H9 (cell line): ENCODE measurements at regions not wholly inside any gene's neighbourhood (a gene's known extent, or its start where the extent isn't known, plus 50 kb on each side); places are given as distances from the start of the nearest gene placed in this dataset.

Experiments
- DNase-seq: peaks from one replicate; pipeline ENCODE4 v3.0.0-alpha.2; 2017
- H2AFZ ChIP-seq: one replicate; pipeline ENCODE4 v1.6.1; 2013; ENCODE audit warnings: mild to moderate bottlenecking, low read length, control low read depth, moderate library complexity
- H2AK5ac ChIP-seq: 2 replicates; pipeline ENCODE4 v1.6.1; 2013; ENCODE audit warnings: low read length, control low read depth, mixed read lengths; ENCODE audit not compliant: insufficient read length
- H2BK120ac ChIP-seq: one replicate; pipeline ENCODE4 v1.6.1; 2013; ENCODE audit warnings: low read depth, mild to moderate bottlenecking, low read length, control low read depth, inconsistent platforms; ENCODE audit not compliant: poor library complexity, severe bottlenecking
- H2BK12ac ChIP-seq: 2 replicates; pipeline ENCODE4 v1.6.1; 2013; ENCODE audit warnings: low read length, control low read depth, mixed read lengths, low read depth; ENCODE audit not compliant: insufficient read length
- H2BK15ac ChIP-seq: 2 replicates; pipeline ENCODE4 v1.6.1; 2013; ENCODE audit warnings: low read depth, low read length, control low read depth
- H2BK20ac ChIP-seq: one replicate; pipeline ENCODE4 v1.6.1; 2013; ENCODE audit warnings: low read depth, mild to moderate bottlenecking, low read length, control low read depth, inconsistent platforms; ENCODE audit not compliant: poor library complexity, severe bottlenecking
- H2BK5ac ChIP-seq: 2 replicates; pipeline ENCODE4 v1.6.1; 2013; ENCODE audit warnings: low read length, control low read depth, mixed read lengths; ENCODE audit not compliant: insufficient read length
- H3K14ac ChIP-seq: 2 replicates; pipeline ENCODE4 v1.6.1; 2013; ENCODE audit warnings: low read length, control low read depth; ENCODE audit not compliant: insufficient read depth
- H3K18ac ChIP-seq: 2 replicates; pipeline ENCODE4 v1.6.1; 2013; ENCODE audit warnings: low read depth, mild to moderate bottlenecking, mixed read lengths, low read length, control low read depth; ENCODE audit not compliant: insufficient read length
- H3K23ac ChIP-seq: 2 replicates; pipeline ENCODE4 v1.6.1; 2013; ENCODE audit warnings: low read length, control low read depth, mixed read lengths, low read depth; ENCODE audit not compliant: insufficient read length
- H3K23me2 ChIP-seq: 2 replicates; pipeline ENCODE4 v1.6.1; 2013; ENCODE audit warnings: low read depth, mild to moderate bottlenecking, mixed read lengths, low read length, control low read depth; ENCODE audit not compliant: insufficient read length, poor library complexity, severe bottlenecking
- H3K27ac ChIP-seq: 2 replicates; pipeline ENCODE4 v1.5.1; 2013; ENCODE audit warnings: low read length, control low read depth, mixed read lengths, low read depth; ENCODE audit not compliant: insufficient read length
- H3K27me3 ChIP-seq: 2 replicates; pipeline ENCODE4 v1.6.1; 2013; ENCODE audit warnings: low read length, control low read depth, inconsistent platforms; ENCODE audit not compliant: insufficient read depth
- H3K4ac ChIP-seq: 2 replicates; pipeline ENCODE4 v1.6.1; 2013; ENCODE audit warnings: low read depth, mild to moderate bottlenecking, control low read depth, inconsistent platforms, low read length, moderate library complexity
- H3K4me1 ChIP-seq: 2 replicates; pipeline ENCODE4 v1.6.1; 2013; ENCODE audit warnings: low read length, control low read depth, inconsistent platforms; ENCODE audit not compliant: insufficient read depth
- H3K4me2 ChIP-seq: 2 replicates; pipeline ENCODE4 v1.6.1; 2013; ENCODE audit warnings: low read length, control low read depth, mixed read lengths; ENCODE audit not compliant: insufficient read length, insufficient read depth
- H3K56ac ChIP-seq: 2 replicates; pipeline ENCODE4 v1.6.1; 2013; ENCODE audit warnings: low read depth, mild to moderate bottlenecking, mixed read lengths, low read length, control low read depth; ENCODE audit not compliant: insufficient read length
- H3K79me1 ChIP-seq: 2 replicates; pipeline ENCODE4 v1.6.1; 2013; ENCODE audit warnings: low read depth, mild to moderate bottlenecking, moderate library complexity, low read length, control low read depth, inconsistent platforms; ENCODE audit not compliant: insufficient read depth, poor library complexity, severe bottlenecking
- H3K79me2 ChIP-seq: 2 replicates; pipeline ENCODE4 v1.6.1; 2013; ENCODE audit warnings: low read length, control low read depth, inconsistent platforms; ENCODE audit not compliant: insufficient read depth
- H3K9ac ChIP-seq: 2 replicates; pipeline ENCODE4 v1.6.1; 2013; ENCODE audit warnings: low read length, control low read depth, mixed read lengths; ENCODE audit not compliant: insufficient read length; ENCODE audit errors: extremely low read depth
- H3K9me3 ChIP-seq: one replicate; pipeline ENCODE4 v1.6.1; 2013; ENCODE audit warnings: low read depth, low read length, inconsistent platforms; ENCODE audit not compliant: control insufficient read depth
- H3T11ph ChIP-seq: one replicate; pipeline ENCODE4 v1.6.1; 2013; ENCODE audit warnings: mild to moderate bottlenecking, low read length, control low read depth, inconsistent platforms
- H4K20me1 ChIP-seq: one replicate; pipeline ENCODE4 v1.6.1; 2013; ENCODE audit not compliant: control insufficient read depth, insufficient read length, insufficient read depth
- H4K5ac ChIP-seq: 2 replicates; pipeline ENCODE4 v1.6.1; 2013; ENCODE audit warnings: low read depth, mild to moderate bottlenecking, mixed read lengths, low read length, control low read depth; ENCODE audit not compliant: insufficient read length
- H4K8ac ChIP-seq: replicated peaks from 2 replicates; pipeline ENCODE4 v1.6.1; 2013; ENCODE audit warnings: low read length, control low read depth, mixed read lengths, low read depth; ENCODE audit not compliant: insufficient read length
- H4K91ac ChIP-seq: 2 replicates; pipeline ENCODE4 v1.6.1; 2013; ENCODE audit warnings: low read depth, mild to moderate bottlenecking, moderate library complexity, mixed read lengths, low read length, control low read depth; ENCODE audit not compliant: insufficient read length
- H3K27ac Mint-ChIP-seq, 3 experiments: 2 replicates in 2 of 3; 3 replicates in 1 of 3; pipeline ENCODE4 v1.8.0; 2020 to 2021; ENCODE audit warnings: mixed read lengths in 3 of 3, mild to moderate bottlenecking in 1 of 3, moderate library complexity in 1 of 3
- H3K27me3 Mint-ChIP-seq: 2 replicates; pipeline ENCODE4 v1.8.0; 2021; ENCODE audit warnings: low read depth, mild to moderate bottlenecking, moderate library complexity, mixed read lengths
- H3K36me3 Mint-ChIP-seq, 3 experiments: 2 replicates in 2 of 3; 3 replicates in 1 of 3; pipeline ENCODE4 v1.8.0; 2020 to 2021; ENCODE audit warnings: low read depth in 3 of 3, mixed read lengths in 3 of 3; ENCODE audit not compliant: insufficient read depth in 1 of 3
- H3K4me1 Mint-ChIP-seq, 2 experiments: 2 replicates each; pipeline ENCODE4 v1.8.0; 2020; ENCODE audit warnings: mixed read lengths in 2 of 2
- H3K4me3 Mint-ChIP-seq, 2 experiments: 2 replicates in 1 of 2; 3 replicates in 1 of 2; pipeline ENCODE4 v1.8.0; 2020 to 2021; ENCODE audit warnings: mild to moderate bottlenecking in 2 of 2, mixed read lengths in 2 of 2, moderate library complexity in 1 of 2
- H3K9me3 Mint-ChIP-seq, 2 experiments: 2 replicates in 1 of 2; 3 replicates in 1 of 2; pipeline ENCODE4 v1.8.0; 2020; ENCODE audit warnings: mild to moderate bottlenecking in 2 of 2, mixed read lengths in 2 of 2, moderate library complexity in 1 of 2
- CTCF ChIP-seq: fragments of 200-600 bp; sonication (generic); conservative IDR thresholded peaks from 3 replicates; pipeline ENCODE4 v1.8.0; 2021; ENCODE audit warnings: antibody characterized with exemption, mild to moderate bottlenecking
- WGBS: extraction: QIAGEN DNeasy Blood & Tissue Kit; methylation state at CpG from one replicate; pipeline ENCODE4 v1.1.7; 2013; ENCODE audit warnings: missing lambda C conversion rate, low lambda C conversion rate, mixed read lengths; ENCODE audit not compliant: insufficient read length; ENCODE audit errors: extremely low coverage; 5-methylcytosine and 5-hydroxymethylcytosine counted together

- no peaks in the 10 kb centered on the region for H3K27me3 ChIP-seq
- Mint-ChIP-seq H3K27me3 (no peaks in the 10 kb centered on the region; the same call in 1 of the 2 replicates), H3K27ac (0 out of 7 replicates have a peak overlapping the region, but pooled peaks of 1 of the 3 experiments have one; percentile 24), H3K9me3 (no peaks in the 10 kb centered on the region), H3K4me1 (peaks cover 26 to 40% of the 10 kb centered on the region in 2 experiments), H3K4me3 (no peak overlapping the region), H3K36me3 (no peaks in the 10 kb centered on the region)
- no peak overlapping the region for H3K27ac ChIP-seq
- no peak overlapping the region for H2AK5ac ChIP-seq
- H3K18ac ChIP-seq, result no peak overlapping the region
- H2BK15ac ChIP-seq, result no peak overlapping the region
- no peak overlapping the region for H2AFZ ChIP-seq
- no peak overlapping the region for H4K8ac ChIP-seq
- no peak overlapping the region for H3K9ac ChIP-seq
- no peak overlapping the region for H3K23ac ChIP-seq
- no peak overlapping the region for H4K91ac ChIP-seq
- no peak overlapping the region for H2BK20ac ChIP-seq
- no peaks in the 10 kb centered on the region for H4K20me1 ChIP-seq
- WGBS, result no CpG with 5 or more reads among the region's 4 CpGs
- H3K4ac ChIP-seq, result no peak overlapping the region
- H2BK120ac ChIP-seq, result no peak overlapping the region
- no peak for DNase-seq
- no peaks in the 10 kb centered on the region for H3K4me1 ChIP-seq
- TF ChIP-seq CTCF, result no peak
- no peak overlapping the region for H2BK12ac ChIP-seq
- no peaks in the 10 kb centered on the region for H3K9me3 ChIP-seq
- H3K56ac ChIP-seq, result no peak overlapping the region
- no peak overlapping the region for H4K5ac ChIP-seq
- no peak overlapping the region for H3K14ac ChIP-seq
- H3K23me2 ChIP-seq, result no peaks in the 10 kb centered on the region
- no peaks in the 10 kb centered on the region for H3K79me1 ChIP-seq
- no peak overlapping the region for H3K4me2 ChIP-seq
- H3K79me2 ChIP-seq, result no peaks in the 10 kb centered on the region
- no peak overlapping the region for H2BK5ac ChIP-seq
- no peak overlapping the region for H3T11ph ChIP-seq
Observed at GRCh38 chr5:138657360-138657759, 82.2 kb upstream of the HSPA9 start.
